ENCODE measurements at regions not wholly inside any gene's neighbourhood (a gene's known extent, or its start where the extent isn't known, plus 50 kb on each side); places are given as distances from the start of the nearest gene placed in this dataset.

GRCh38 chr10:114771749-114772148 is 49.8 kb upstream of the FHIP2A start:
- DNase-seq = no peak
